Lower leg skin (tissue), 4 donors: ENCODE measurements at regions not wholly inside any gene's neighbourhood (a gene's known extent, or its start where the extent isn't known, plus 50 kb on each side); places are given as distances from the start of the nearest gene placed in this dataset.

Source experiments
- DNase-seq, 2 donors: peaks; one replicate each; pipeline ENCODE4 v3.0.0-alpha.2; 2019; ENCODE audit warnings: low spot score in 2 of 2
- H3K4me3 ChIP-seq: fragments of 200-600 bp; sonication (generic); 2 replicates; pipeline ENCODE4 v1.5.1; 2017; ENCODE audit warnings: mild to moderate bottlenecking, low read depth; ENCODE audit not compliant: poor library complexity, severe bottlenecking
- POLR2A ChIP-seq, 2 donors: fragments of 450-650 bp; IDR thresholded peaks; one replicate each; pipeline ENCODE4 v1.6.1; 2016 to 2017; ENCODE audit warnings: antibody characterized with exemption in 2 of 2, mild to moderate bottlenecking in 1 of 2, moderate library complexity in 1 of 2
- WGBS, 2 donors: methylation state at CpG; one replicate each; pipeline ENCODE4 v1.1.5; 2018; 5-methylcytosine and 5-hydroxymethylcytosine counted together
- intact Hi-C: fragments of 100-400 bp; cut with DNase I; formaldehyde crosslinking; loops from one replicate; pipeline ENCODE4 v1.15.0; 2023; ENCODE audit warnings: low total_unique reads
- TF ChIP-seq, protein P1 (sequence below), 3 donors: fragments of 450-650 bp; IDR thresholded peaks; one replicate each; pipeline ENCODE4 v1.5.1; 2016; ENCODE audit warnings: antibody characterized with exemption in 3 of 3, mild to moderate bottlenecking in 3 of 3, moderate library complexity in 2 of 3

DNA sequence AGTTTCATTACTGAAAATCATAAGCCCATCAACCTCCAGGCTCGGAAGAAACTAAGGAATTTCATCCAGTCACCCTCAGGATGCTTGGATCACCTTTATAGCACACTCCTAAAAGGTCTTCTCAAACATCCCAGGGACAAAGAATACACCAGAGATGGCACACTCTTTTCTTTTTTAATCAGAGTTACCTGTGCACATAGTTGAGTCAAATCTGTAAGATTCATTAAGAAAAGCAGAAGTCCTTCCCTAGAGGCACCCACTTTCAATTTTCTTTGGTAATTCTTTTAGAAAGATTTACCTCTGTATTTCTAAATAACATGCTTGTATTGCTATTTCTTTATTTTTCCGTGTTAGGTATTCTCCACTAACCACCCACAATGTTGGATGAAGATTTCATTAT lies 50.6 kb upstream of the IL6 start:
- 87 to 90% methylated on average over 2 of the region's 2 CpGs for WGBS, 2 donors
- intact Hi-C loops = no loop called here
- DNase-seq = no peak
- TF ChIP-seq POLR2A (IDR thresholded peaks at IDR 0.05) = no peak
- TF ChIP-seq, protein P1, sequence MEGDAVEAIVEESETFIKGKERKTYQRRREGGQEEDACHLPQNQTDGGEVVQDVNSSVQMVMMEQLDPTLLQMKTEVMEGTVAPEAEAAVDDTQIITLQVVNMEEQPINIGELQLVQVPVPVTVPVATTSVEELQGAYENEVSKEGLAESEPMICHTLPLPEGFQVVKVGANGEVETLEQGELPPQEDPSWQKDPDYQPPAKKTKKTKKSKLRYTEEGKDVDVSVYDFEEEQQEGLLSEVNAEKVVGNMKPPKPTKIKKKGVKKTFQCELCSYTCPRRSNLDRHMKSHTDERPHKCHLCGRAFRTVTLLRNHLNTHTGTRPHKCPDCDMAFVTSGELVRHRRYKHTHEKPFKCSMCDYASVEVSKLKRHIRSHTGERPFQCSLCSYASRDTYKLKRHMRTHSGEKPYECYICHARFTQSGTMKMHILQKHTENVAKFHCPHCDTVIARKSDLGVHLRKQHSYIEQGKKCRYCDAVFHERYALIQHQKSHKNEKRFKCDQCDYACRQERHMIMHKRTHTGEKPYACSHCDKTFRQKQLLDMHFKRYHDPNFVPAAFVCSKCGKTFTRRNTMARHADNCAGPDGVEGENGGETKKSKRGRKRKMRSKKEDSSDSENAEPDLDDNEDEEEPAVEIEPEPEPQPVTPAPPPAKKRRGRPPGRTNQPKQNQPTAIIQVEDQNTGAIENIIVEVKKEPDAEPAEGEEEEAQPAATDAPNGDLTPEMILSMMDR (IDR thresholded peaks at IDR 0.05) = no peak
- no peak overlapping the region for H3K4me3 ChIP-seq

DNA sequence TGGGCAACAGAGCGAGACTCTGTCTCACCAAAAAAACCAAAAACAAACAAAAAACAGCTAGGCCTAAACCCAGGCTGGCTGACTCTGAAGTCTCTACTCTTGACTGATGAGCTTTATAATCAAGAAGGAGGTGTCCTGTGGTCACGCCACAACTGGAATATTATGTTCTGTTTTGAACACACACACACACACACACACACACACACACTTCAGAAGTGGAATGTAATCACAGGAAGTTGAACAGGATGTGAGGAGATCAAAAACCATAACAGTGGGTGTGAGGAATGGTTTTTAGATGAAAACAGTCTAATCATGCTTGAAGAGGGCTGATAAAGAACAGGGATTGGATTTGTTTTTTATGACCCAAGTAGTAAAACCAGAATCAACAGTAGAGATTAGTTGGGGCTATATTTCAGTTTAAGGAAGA lies 51.1 kb upstream of the IL6 start:
- WGBS, 2 donors = 77 to 87% methylated on average over 2 of the region's 2 CpGs
- intact Hi-C loops = no loop called here
- H3K4me3 ChIP-seq = no peak overlapping the region
- no peak for TF ChIP-seq POLR2A (IDR thresholded peaks at IDR 0.05)
- TF ChIP-seq, protein P1 (IDR thresholded peaks at IDR 0.05) = no peak
- no peak for DNase-seq

- H3K4me3 ChIP-seq = no peak overlapping the region
- WGBS, 2 donors = 79 to 84% methylated on average over 5 of the region's 5 CpGs
- DNase-seq = no peak
- intact Hi-C loops = no loop called here
- no peak for TF ChIP-seq POLR2A (IDR thresholded peaks at IDR 0.05)
- TF ChIP-seq, protein P1 (IDR thresholded peaks at IDR 0.05) = no peak
These were observed 51.6 kb upstream of the IL6 start for GRCh38 chr7:22675421-22675820.

DNA sequence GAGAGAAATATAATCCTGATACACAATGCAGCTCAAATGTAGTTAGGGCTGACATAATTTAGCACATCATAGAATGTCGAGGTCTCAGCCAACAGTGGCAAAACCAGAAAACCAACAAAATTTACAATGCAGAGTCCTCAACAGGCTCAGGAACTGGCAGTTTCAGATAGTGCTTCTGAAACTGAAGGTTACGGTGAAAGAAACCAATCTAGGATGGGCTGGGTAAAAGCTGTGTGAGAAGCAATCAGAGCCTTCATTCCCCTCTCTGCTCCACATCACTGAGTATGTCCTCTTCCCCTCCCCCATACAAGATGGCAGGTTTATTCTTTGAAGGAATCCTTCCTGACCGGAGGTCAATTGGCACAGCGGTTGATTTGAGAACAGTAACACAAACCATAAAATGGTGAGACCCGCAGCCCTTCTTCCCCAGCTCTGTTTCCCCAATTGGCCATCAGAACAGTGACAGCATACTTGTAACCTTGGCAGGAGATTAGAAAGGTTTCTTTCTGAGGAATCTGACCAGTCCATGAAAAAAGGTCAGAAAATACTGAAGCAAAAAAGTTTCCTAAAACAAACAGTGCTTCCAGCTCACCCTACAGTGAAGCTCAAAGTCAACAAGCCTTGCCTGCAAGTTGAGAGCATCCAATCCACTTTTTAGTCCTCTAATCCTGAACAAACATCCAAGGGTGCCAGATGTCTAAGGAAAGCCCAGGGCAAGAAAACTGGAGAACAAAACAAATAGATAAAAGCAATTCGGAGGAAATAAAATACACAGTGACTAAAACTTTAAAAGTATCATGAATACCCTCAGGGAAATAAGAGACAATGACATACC lies 53.9 kb upstream of the IL6 start:
- TF ChIP-seq, protein P1 (IDR thresholded peaks at IDR 0.05) = no peak
- no peak for TF ChIP-seq POLR2A (IDR thresholded peaks at IDR 0.05)
- intact Hi-C loops = no loop called here
- 47 to 71% methylated on average over 6 of the region's 6 CpGs for WGBS, 2 donors
- DNase-seq = no peak
- H3K4me3 ChIP-seq = no peak overlapping the region

DNA sequence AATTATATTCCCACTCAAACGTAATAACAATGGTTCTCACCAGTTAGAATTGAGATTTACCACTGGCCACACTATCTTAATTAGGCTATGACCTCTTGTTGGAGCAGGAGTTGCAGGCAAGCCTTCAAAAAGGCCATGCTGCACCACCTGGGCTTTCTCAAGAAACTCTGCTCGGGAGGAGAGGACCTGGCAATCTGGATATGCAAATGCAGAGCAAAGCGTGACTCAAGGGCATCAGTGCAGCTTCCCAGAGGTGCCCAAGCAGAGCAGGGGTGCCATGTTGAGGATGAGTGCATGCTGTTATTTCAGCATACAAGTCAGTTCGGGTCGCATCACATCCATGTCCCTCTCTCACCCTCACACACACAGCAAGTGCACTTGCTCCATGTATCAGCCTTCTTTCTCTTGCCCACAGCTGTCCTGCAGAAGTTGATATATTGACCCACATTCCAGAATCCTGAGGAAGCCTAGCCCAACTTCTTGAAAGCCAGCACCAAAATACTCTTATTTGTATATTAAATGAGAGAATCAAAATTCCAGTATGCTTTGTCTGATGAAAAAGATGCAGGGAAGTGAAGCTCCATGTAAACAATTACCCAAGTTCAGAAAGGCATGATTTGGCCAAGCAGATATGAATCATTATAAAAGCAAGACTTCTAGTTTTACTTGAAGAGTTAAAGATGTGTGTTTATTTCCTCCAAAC lies 55.7 kb upstream of the IL6 start:
- no peak for DNase-seq
- TF ChIP-seq, protein P1 (IDR thresholded peaks at IDR 0.05) = no peak
- TF ChIP-seq POLR2A (IDR thresholded peaks at IDR 0.05) = no peak
- 80 to 85% methylated on average over 5 of the region's 5 CpGs for WGBS, 2 donors
- no peak overlapping the region for H3K4me3 ChIP-seq
- intact Hi-C loops = no loop called here
